GM13977 (cell line): ENCODE measurements at regions not wholly inside any gene's neighbourhood (a gene's known extent, or its start where the extent isn't known, plus 50 kb on each side); places are given as distances from the start of the nearest gene placed in this dataset.
"Not testable (repeated sequence)": the region's sequence is repeated elsewhere in the genome, so short reads cannot be mapped to it uniquely, and the experiment has no call there.

ENCODE experiments used
- DNase-seq: peaks from one replicate; pipeline ENCODE4 v3.0.0; 2012; ENCODE audit warnings: low spot score
- in situ Hi-C: fragments of 300-500 bp; cut with MboI; formaldehyde crosslinking; loops from one replicate; pipeline ENCODE4 v1.12.0; 2022; ENCODE audit warnings: low sequenced_read_pairs, low pct_unique_long_range_greater_than_20kb, mixed read lengths, inconsistent platforms; ENCODE audit not compliant: unreplicated experiment
- TF ChIP-seq, protein P1 (sequence below): IDR thresholded peaks from 2 replicates; pipeline ENCODE4 v1.5.1; 2012; ENCODE audit warnings: mild to moderate bottlenecking, control low read depth; ENCODE audit not compliant: insufficient read depth; ENCODE audit errors: extremely low read depth, missing control alignments

DNA sequence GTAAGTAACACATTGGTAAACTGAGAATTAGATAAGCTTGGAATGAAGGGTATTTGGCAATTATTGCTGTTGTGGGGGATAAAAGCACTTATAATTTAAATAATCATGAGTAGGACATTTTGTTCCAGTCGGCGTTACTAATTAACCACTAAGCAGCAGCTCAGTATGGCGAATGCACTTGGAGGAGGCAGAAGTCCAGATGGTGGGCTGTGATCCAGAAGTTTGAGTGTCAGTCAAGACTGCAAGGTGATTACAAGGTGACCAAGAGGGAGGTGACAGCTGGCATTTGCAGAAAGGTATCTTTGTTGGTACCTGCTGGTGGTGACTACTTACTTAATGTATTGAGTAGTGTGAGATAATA is 643.6 kb upstream of the FAM98A start:
- in situ Hi-C loops: no loop called here
- no peak for DNase-seq
- TF ChIP-seq, protein P1, sequence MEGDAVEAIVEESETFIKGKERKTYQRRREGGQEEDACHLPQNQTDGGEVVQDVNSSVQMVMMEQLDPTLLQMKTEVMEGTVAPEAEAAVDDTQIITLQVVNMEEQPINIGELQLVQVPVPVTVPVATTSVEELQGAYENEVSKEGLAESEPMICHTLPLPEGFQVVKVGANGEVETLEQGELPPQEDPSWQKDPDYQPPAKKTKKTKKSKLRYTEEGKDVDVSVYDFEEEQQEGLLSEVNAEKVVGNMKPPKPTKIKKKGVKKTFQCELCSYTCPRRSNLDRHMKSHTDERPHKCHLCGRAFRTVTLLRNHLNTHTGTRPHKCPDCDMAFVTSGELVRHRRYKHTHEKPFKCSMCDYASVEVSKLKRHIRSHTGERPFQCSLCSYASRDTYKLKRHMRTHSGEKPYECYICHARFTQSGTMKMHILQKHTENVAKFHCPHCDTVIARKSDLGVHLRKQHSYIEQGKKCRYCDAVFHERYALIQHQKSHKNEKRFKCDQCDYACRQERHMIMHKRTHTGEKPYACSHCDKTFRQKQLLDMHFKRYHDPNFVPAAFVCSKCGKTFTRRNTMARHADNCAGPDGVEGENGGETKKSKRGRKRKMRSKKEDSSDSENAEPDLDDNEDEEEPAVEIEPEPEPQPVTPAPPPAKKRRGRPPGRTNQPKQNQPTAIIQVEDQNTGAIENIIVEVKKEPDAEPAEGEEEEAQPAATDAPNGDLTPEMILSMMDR: no peak

DNA sequence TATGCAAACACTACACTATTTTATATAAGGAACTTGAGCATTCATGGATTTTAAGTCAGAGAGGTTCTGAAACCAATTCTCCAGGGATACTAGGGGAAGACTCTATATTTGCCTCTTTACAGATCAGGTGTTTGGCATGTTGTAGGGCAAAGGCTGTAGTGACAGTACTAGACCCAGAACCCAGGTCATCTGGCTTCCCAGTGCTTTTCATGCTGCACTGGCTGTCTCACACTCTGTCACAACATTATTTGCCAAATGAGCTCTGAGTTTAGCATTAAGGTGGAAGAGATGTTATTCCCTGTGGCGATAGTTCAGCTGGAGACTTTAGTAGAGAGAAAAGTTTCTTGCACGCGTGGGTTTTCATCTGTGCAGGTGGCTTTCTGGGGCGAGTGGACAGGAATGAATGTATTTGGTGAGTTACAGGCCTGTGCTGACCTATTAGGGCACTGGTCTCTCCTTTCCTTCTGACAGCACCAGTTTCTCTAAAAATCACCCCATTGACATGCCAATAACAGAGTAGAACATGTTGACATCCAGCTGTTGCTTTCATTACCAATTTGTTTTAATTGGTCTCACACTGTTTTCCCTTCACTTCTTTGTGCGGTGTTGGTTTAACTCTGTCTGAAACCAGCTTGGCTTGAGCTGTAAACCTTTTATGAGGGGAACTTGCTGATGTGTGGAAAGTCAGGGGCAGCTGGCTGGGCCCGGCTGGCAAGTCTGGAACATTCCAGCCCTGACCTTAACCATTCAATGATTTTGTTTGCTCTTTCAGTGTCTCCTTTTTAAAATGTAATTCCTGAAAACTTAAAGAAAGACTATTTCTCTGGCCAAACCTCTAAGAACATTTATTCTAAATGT is 643.0 kb upstream of the FAM98A start:
- no peak for DNase-seq
- TF ChIP-seq, protein P1: no peak
- in situ Hi-C loops: no loop called here

DNA sequence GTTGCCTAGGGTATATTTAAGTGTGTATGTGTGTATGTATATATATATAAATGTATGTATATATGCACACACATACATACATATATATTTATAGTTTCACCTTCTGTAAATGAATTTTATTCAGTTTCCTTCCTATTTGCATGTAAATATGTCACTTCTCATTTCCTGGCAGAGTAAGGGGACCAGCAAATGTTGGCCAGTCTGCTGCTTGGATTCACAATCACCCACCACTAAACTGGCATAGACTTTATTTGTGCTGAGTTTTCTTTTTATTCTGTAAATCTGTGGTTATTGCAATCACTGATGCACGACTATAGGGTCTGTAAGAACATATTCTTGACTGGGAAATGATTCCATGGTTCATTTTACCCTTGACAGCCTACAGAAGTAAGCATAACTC is 640.4 kb upstream of the FAM98A start:
- TF ChIP-seq, protein P1: no peak
- in situ Hi-C loops: no loop called here
- no peak for DNase-seq

DNA sequence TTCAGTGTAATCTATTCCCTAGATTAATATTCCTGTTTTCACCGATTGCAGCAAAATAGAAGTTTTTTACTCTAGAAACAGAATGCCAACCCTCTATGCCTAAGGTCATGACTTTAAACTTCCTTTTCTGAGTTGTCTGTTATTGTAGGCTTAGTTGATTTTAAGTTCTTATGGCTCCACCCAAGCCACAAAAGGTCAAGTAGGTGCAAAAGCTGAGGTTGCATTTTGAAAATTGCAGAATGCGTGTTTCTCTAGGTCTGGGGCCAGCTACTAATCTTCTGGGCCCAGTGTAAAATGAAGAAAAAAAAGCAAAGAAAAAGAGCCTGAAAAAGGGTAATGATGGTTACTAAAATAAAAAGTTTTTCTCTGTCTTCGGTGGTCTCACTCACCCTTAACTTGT is 635.7 kb upstream of the FAM98A start:
- TF ChIP-seq, protein P1: no peak
- in situ Hi-C loops: no loop called here
- no peak for DNase-seq

DNA sequence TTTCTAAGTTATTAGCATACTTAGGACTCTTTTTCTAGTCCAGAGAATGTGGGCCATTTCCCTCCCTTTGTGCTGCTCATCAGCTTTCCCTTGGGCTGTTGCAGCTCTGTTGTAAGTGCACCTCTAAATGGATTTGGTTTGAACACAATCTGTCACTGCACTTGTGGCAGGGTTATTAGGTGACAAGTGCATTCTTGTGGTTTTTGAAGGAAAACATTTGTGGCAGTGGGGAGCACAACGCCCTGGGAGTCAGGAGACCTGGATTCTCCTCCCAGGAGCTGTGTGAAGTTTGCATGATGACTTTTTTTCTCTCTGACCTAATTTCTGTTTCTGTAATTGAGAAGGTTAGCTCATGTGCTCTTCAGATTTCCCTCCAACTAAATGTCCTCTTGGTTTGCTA is 630.9 kb upstream of the FAM98A start:
- DNase-seq: no peak
- in situ Hi-C loops: no loop called here
- TF ChIP-seq, protein P1: no peak

DNA sequence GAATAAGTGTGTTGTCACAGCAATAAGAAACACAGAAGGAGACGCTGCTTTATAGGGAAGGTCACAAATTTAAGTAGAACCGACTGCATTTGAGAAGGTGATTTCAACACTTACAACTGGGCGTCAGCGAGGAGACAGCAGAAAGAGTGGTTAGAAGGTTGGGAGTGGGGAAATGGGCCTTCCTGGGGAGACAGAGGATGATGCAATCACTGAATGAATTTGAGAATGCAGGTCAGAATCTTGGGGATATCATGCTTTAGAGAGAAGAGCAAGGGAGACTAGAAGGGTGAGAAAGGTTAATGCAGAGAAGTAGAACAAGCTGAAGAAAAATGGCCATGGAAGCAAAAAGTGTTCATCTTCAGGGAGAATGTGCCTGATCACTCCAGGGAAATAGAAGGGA is 616.1 kb upstream of the FAM98A start:
- DNase-seq: no peak
- in situ Hi-C loops: no loop called here
- TF ChIP-seq, protein P1: no peak

DNA sequence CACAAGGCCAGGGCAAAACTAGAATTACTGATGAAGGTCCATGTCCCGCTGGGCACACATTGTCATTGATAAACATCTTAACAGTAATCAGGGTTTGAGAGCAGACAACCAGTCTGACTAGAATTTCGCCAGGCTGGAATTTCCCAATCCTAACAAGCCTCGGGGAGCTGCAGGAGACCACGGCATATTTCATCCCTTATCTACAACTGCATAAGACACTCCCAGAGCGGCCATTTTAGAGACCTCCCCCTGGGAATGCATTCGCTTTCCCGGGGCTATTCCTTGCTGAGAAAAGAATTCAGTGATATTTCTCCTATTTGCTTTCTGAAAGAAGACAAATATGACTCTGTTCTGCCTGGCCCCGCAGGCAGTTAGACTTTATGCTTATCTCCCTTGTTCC is 611.3 kb upstream of the FAM98A start:
- in situ Hi-C loops, DNase-seq: not testable (repeated sequence)
